Esophagus muscularis mucosa (tissue), 2 donors: ENCODE measurements at regions not wholly inside any gene's neighbourhood (a gene's known extent, or its start where the extent isn't known, plus 50 kb on each side); places are given as distances from the start of the nearest gene placed in this dataset.

ENCODE experiments used
- EP300 ChIP-seq: sonication (generic); formaldehyde crosslinking; IDR thresholded peaks from one replicate; pipeline ENCODE4 v1.6.1; 2017; ENCODE audit warnings: antibody characterized with exemption
- POLR2A ChIP-seq: fragments of 450-650 bp; IDR thresholded peaks from one replicate; pipeline ENCODE4 v1.6.1; 2017; ENCODE audit warnings: antibody characterized with exemption, moderate library complexity, mild to moderate bottlenecking, low read depth

DNA sequence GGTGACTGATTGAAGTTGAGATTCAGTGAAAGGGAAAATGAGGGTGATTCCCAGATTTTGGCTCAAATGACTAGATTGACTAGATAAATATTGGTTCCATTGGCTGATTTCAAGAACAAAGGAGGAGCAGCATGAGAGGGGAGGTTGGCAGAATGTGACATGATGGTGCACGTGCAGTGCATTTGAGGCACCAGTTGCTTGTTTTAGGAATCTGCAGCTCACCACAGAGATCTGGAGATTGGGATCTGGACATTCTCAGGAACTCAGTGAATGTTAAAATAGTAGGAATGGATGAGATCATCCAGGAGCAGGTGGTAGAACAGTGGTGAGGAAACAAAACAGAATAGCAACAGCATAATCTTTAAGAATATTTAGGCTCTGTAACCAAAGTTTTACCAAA lies 496.3 kb downstream of the DHX35 start:
- TF ChIP-seq EP300 = no peak
- TF ChIP-seq POLR2A = no peak
